ENCODE measurements at regions not wholly inside any gene's neighbourhood (a gene's known extent, or its start where the extent isn't known, plus 50 kb on each side); places are given as distances from the start of the nearest gene placed in this dataset.
"Not testable (repeated sequence)": the region's sequence is repeated elsewhere in the genome, so short reads cannot be mapped to it uniquely, and the experiment has no call there.

- DNase-seq: no peak
Measured at GRCh38 chr6:92710048-92710447, 709.3 kb downstream of the EPHA7 start.

- no peak for DNase-seq
Measured at GRCh38 chr6:92708945-92709344, 710.4 kb downstream of the EPHA7 start.

GRCh38 chr6:92708270-92708669 is 711.1 kb downstream of the EPHA7 start:
- DNase-seq: no peak

GRCh38 chr6:92706976-92707375 is 712.4 kb downstream of the EPHA7 start:
- no peak for DNase-seq

GRCh38 chr6:92701425-92702096 is 717.8 kb downstream of the EPHA7 start:
- no peak for DNase-seq

- no peak for DNase-seq
Measured at GRCh38 chr6:92700411-92700810, 718.9 kb downstream of the EPHA7 start.

- DNase-seq: peak; percentile 1
Measured at GRCh38 chr6:92690997-92691599, 728.3 kb downstream of the EPHA7 start.

- no peak for DNase-seq
Measured at GRCh38 chr6:92688342-92688741, 731.0 kb downstream of the EPHA7 start.

- no peak for DNase-seq
Measured at GRCh38 chr6:92687278-92687677, 732.1 kb downstream of the EPHA7 start.

- DNase-seq: peak; percentile 8
Measured at GRCh38 chr6:92684386-92684785, 735.0 kb downstream of the EPHA7 start.

- no peak for DNase-seq
Measured at GRCh38 chr6:92683748-92684147, 735.6 kb downstream of the EPHA7 start.

- no peak for DNase-seq
Measured at GRCh38 chr6:92682516-92683398, 736.6 kb downstream of the EPHA7 start.

- no peak for DNase-seq
Measured at GRCh38 chr6:92681401-92681800, 738.0 kb downstream of the EPHA7 start.

GRCh38 chr6:92671462-92671861 is 747.9 kb downstream of the EPHA7 start:
- DNase-seq: not testable (repeated sequence)

GRCh38 chr6:92667843-92668242 is 751.5 kb downstream of the EPHA7 start:
- DNase-seq: no peak

- no peak for DNase-seq
Measured at GRCh38 chr6:92648364-92649086, 770.8 kb downstream of the EPHA7 start.

GRCh38 chr6:92647630-92648029 is 771.7 kb downstream of the EPHA7 start:
- DNase-seq: no peak

GRCh38 chr6:92644104-92644791 is 775.1 kb downstream of the EPHA7 start:
- DNase-seq: peak; percentile 2

GRCh38 chr6:92635553-92636153 is 783.7 kb downstream of the EPHA7 start:
- DNase-seq: no peak

GRCh38 chr6:92634561-92634960 is 784.8 kb downstream of the EPHA7 start:
- DNase-seq: no peak

- DNase-seq: no peak
Measured at GRCh38 chr6:92623431-92623830, 795.9 kb downstream of the EPHA7 start.

- DNase-seq: no peak
Measured at GRCh38 chr6:92617721-92618120, 801.6 kb downstream of the EPHA7 start.

Measured in fibroblast of skin of back (primary cell).